HG02798 (cell line): ENCODE measurements at regions not wholly inside any gene's neighbourhood (a gene's known extent, or its start where the extent isn't known, plus 50 kb on each side); places are given as distances from the start of the nearest gene placed in this dataset.
"Not testable (repeated sequence)": the region's sequence is repeated elsewhere in the genome, so short reads cannot be mapped to it uniquely, and the experiment has no call there.

Source experiments
- ATAC-seq: cut with Tn5 transposase; IDR thresholded peaks from one replicate; pipeline ENCODE4 v1.9.1; 2021; ENCODE audit warnings: mild to moderate bottlenecking; ENCODE audit not compliant: unreplicated experiment, poor library complexity

DNA sequence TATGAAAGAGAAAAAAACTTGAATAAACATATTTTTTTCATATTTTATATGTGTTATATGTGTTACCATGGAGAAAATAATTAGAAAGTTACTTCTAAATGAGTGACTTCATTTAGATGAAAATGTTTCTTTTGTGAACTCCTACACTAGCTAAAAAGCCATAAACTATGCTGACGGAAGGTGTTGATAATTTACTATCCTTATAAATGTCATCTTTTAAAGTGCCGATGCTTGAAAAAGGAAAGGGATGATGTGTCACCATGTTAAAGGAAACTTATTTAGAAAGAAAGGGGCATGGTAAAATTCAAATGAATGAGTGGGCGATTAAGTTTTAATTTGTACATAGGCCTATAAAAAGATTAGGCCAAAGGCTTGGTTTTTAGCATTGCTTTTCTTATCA, 133.8 kb downstream of the SPRY1 start:
- ATAC-seq = no peak

DNA sequence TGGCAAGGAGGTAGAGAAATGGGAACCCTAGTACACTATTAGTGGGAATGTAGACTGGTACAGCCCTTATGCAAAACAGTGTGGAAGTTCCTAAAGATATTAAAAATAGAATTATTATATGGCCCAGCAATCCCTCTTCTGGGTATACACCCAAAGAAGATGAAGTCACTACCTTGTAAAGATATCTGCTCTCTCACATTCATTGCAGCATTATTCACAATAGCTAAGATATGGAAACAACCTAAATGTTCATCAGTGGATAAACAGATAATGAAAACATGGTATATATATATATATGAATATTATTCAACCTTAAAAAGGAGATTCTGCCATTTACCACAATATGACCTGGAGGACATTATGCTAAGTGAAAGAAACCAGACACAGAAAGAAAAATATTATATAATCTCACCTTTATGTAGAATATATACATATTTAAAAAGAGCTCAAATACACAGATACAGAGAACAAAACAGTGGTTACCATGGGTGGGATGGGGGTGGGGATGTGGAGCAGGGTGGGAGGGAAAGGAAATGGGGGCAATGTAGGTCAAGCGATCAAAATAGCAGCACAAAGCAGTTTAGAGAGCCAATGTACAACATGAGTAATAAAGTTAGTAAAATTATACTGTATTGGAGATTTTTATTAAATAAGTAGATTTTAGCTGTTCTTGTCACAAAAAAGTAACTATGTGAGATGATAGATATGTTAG, 138.6 kb downstream of the SPRY1 start:
- ATAC-seq = no peak

GRCh38 chr4:123536225-123536624, 139.6 kb downstream of the SPRY1 start:
- ATAC-seq = no peak

GRCh38 chr4:123537906-123538402, 141.4 kb downstream of the SPRY1 start:
- not testable (repeated sequence) for ATAC-seq

DNA sequence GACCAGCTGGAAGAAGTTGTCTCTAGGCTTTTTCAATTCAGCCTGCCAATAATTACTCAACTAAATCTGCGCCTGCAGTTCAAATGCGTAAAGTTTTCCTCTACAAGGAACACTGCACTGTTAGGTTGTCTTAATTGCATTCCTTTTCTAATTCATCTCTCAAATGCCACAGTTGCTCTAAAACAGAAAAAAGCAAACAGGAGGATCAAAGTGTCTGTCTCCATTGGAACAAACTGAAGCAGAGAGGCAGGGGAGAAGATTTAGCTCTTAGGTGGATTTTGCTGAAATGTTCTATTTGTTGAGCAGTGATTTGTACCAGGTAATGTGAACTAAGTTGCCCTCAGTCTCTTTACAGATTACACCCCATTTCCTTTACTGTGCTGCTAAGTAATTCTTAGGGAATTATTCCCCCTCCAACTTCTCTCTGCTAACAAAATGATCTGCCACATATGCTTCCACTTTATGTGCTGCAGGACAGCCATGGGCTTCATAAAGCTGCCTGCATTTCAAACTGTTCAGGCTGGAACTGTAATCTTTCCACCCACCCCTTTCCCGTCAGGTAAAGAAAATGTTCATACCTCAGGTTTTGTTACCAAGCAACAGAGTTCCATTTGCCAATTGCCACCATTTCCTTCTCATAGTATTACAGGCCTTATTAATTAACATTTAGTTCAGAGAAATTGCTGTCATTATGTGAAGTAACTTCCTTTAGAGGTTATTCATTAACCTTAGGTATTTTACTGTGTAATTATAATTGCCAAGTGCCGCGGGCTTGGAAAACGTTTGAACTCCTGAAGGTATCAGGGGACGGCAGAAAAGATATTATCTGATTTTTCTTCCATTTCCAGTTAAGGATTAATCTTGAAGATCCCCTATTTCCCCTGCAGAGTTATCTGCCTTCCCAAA, 149.3 kb downstream of the SPRY1 start:
- ATAC-seq = no peak

- ATAC-seq = no peak
Measured at GRCh38 chr4:123546573-123547060, 150.0 kb downstream of the SPRY1 start.

- no peak for ATAC-seq
Measured at GRCh38 chr4:123547216-123548165, 150.9 kb downstream of the SPRY1 start.

DNA sequence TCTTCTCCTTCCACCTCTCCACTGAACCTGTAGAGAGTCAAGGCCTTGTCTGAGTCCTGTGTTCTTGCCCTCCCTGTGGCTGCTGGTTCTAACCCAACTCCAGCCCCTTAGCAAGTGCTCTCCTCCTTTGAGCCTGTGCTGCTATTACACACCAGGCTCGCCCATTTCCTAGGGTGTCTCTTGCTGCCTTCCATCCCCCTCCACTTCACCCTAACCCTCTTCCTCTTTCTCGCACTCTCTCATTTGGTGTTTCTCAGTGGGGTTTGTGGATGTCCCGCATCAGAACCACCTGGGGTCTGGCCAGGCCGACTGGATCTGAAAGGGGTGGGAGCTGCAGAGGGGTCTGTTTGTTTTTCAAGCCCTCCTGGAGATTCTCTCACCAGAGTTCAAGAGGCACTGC, 156.7 kb downstream of the SPRY1 start:
- ATAC-seq = no peak

GRCh38 chr4:123553733-123554637, 157.4 kb downstream of the SPRY1 start:
- no peak for ATAC-seq

- no peak for ATAC-seq
Measured at GRCh38 chr4:123554801-123555232, 158.2 kb downstream of the SPRY1 start.

DNA sequence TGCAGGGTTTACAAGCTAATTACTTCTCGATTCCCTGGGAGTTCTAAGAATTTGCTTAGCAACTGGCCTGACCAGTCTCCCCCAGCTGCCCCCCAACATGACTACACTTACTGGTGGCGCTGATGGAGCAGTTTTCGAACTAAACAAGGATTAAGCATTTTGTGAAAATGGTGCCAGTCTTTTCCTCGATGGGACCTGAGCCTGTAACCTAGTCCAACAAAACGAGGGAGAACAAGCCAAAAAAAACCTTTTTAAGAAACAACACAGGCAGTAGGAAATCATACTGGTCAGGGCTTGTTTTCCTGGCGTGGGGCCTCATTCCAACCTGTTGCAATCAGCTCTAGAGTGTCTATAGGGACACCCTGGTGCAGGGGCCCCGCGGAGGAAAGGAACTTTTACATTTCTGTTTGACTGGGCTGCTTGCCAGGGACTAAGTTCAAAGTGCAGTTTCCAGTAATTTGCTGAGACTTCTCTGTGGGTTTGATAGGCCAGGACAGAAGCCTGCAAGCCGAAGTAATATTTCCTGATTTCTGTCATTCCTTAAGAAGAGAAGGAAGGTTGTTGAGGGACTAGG, 158.7 kb downstream of the SPRY1 start:
- ATAC-seq = no peak

DNA sequence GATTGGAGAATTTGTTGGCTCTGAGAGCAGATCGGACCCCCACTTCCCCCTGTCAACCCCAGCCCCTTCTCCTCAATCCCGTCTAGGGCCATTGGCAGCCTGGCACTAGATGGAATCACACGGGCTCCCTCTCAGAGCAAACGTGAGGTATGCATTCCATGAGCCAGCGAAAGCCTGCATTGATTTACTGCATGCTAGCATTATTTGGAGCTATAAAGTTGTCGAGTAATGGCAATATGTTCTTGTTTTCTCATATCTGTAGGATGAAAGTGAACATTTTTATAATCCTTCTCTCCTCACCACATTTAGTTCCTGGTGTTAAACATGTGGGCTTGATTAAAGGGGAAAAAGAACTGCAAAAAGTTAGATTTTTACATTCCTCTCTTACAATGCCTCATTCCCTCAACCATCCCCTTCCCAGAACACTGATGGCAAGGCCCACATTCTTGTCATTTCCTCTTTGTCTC, 159.2 kb downstream of the SPRY1 start:
- no peak for ATAC-seq

- no peak for ATAC-seq
Measured at GRCh38 chr4:123556526-123556925, 159.9 kb downstream of the SPRY1 start.

GRCh38 chr4:123557857-123558536, 161.4 kb downstream of the SPRY1 start:
- ATAC-seq = no peak

GRCh38 chr4:123558865-123559264, 162.3 kb downstream of the SPRY1 start:
- no peak for ATAC-seq

DNA sequence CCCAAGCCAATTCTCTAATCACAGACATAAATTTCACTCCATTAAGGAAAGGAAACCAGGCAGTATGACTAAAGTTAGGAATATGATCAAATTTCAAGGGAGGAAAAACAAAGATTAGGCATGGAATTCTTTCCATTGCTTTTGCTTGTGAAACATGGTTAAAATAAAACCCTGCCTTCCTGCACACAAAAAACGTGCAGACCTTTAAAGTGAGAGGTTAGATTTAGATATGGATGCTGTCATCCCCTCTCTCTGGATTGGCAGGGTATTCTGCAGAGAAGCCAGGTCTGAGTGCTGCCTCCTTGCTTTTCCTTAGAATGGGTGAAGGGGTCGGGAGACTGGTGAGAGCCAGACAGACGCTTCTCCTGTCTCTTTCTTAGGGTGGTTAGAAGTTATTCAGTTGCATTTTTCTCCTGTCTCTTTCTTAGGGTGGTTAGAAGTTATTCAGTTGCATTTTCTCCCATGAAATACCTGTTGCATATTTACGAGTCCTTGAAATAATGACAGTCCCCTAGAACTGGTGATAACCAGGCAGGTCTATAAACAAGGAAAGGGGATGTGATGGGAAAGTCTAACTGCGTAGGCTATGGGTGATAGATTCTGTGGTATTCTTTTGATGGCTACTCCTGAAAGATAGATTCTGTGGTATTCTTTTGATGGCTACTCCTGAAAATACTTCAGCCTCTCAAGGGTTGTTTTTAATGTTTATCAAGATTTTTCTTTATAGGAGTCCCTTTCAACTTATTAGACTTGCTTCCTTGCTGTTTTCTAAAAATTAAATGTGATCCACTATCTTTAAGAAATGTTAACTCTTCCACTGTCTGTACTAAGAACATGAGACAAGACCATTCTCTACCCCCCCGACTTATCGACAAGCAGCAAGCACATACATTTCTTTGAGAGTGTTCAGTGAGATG, 163.6 kb downstream of the SPRY1 start:
- no peak for ATAC-seq

GRCh38 chr4:123561525-123561924, 164.9 kb downstream of the SPRY1 start:
- no peak for ATAC-seq
